CMK (cell line): ENCODE measurements at regions not wholly inside any gene's neighbourhood (a gene's known extent, or its start where the extent isn't known, plus 50 kb on each side); places are given as distances from the start of the nearest gene placed in this dataset.
"Not testable (repeated sequence)": the region's sequence is repeated elsewhere in the genome, so short reads cannot be mapped to it uniquely, and the experiment has no call there.

Experiments used
- DNase-seq: peaks from one replicate; pipeline ENCODE4 v3.0.0-alpha.2; 2010; ENCODE audit warnings: low read depth

DNA sequence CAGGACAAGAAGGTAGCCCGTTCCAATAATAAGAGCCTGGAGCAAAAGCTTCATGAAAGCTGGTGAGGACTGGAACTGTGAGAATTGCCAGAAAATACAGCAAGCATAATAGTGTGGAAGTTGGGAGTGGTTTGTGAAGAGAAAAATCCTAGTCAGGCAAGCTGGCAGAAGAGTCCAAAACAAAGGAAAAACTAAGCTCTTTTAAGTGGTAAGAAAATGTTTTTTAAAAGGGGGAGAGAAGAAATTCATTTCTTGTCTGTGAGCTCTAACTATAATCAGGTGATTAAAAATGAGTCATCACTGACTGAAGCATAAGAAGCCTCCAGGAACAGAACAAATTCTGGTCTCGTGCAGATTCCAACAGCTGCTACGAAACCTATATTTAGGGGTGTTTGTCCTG, 102.6 kb downstream of the CAAP1 start:
- no peak for DNase-seq

DNA sequence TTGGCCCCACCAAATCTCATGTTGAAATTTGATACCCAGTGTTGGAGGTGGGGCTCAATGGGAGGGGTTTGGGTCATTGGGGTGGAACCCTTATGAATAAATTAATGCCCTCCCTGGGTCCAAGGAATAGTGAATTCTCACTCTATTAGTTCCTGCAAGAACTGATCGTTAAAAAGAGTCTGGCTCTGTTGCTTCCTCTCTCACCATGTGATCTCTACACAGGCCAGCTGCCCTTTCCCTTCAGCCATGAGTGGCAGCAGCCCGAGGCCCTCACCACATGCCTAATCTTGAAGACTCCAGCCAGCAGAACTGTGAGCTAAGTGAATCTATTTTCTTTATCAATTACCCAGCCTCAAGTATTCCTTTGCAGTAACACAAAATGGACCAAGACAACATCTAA, 106.0 kb downstream of the CAAP1 start:
- DNase-seq: no peak

DNA sequence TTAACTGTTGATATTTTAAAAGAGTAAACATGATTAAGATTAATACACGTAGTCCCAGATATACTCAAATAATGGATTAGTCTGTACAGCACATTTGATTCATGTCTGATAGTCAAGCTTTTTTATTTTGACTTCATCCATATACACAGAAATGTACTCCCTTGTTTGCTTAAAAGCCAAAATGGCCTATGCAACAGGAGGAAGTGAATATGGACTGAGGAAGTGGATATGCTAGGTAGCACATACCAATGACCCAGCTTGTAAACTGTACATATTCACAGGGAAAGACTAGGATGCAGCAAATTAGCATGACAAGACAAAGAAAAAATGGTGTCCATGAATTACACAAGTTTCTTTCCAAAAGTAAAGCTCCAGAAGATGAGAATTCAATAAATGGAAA, 109.7 kb downstream of the CAAP1 start:
- no peak for DNase-seq

DNA sequence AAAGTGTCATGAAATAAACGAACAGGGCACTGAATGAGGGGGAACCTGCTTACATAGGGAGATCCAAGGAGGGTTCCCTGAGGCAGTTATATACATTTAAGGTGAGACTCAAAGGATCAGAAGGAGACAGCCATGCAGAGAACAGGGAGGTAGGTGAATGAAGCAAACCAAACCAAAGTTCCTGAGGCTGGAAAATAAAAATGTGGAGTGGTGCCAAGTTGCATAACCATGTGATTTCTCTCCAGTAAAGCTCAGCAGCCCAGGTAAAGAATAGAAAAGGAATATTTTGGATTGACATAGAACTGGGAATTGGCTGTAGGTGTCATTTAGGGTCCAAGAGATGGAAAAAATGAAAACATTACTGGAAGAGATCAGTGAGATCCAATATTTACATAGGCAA, 110.7 kb downstream of the CAAP1 start:
- no peak for DNase-seq

DNA sequence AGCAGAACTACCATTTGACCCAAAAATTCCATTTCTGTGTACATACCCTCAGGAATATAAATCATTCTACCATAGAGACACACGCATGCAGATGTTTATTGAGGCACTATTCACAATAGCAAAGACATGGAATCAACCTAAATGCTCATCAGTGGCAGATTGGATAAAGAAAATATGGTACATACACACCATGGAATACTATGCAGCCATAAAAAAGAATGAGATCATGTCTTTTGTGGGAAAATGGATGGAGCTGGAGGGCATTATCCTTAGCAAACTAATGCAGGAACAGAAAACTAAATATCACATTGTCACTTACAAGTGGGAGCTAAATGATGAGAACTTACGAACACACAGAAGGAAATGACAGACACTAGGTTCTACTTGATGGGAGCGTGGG, 112.3 kb downstream of the CAAP1 start:
- DNase-seq: not testable (repeated sequence)

DNA sequence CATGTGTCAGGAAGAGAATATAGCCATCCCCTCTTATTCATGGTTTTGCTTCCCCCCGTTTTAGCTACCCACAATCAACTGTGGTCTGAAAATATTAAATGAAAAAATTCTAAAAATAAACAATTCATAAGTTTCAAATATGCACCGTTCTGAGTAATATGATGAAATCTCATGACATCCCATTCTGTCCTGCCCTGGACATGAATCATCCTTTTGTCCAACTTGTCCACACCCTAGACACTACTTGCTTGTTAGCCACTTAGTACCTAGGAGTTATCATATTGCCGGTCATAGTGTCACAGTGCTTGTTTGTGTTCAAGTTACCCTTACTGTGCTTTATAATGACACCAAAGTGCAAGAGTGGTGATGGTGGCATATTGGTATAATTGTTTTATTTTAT, 113.5 kb downstream of the CAAP1 start:
- no peak for DNase-seq

DNA sequence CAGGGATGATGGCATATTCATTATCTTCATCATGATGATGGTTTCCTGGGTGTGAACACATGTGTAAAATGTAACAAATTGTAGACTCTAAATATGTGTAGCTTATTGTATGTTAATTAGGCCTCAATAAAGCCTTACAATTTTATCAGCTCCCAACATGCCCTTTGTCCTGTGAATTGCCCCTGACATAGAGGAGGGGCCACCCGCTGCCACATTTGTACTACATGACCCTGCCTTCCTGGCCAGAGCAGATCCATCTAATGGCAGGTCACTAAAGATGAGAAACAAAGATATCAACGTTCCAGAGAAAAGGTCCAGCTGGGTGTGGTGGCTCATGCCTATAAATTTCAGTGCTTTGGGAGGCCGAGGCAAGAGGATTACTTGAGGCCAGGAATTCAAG, 117.2 kb downstream of the CAAP1 start:
- no peak for DNase-seq

DNA sequence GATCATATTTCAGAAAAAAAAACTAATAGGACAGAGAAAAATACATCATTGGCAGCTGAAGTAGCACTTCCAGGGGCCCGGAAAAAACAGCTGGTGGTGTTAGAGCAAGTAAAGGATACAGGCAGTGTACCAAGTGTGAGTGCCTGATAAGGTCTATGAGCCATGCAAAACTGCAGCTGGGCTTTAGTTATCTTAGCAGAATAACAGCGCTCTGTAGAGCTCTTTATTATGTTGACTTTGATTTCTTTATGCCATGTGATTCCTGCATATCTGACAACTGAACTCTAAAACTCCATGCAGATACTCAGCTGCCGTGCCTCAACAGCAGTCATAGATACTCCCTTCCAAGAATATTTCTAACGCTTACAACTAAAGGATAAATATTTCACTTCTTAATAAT, 119.5 kb downstream of the CAAP1 start:
- DNase-seq: peak; percentile 27

DNA sequence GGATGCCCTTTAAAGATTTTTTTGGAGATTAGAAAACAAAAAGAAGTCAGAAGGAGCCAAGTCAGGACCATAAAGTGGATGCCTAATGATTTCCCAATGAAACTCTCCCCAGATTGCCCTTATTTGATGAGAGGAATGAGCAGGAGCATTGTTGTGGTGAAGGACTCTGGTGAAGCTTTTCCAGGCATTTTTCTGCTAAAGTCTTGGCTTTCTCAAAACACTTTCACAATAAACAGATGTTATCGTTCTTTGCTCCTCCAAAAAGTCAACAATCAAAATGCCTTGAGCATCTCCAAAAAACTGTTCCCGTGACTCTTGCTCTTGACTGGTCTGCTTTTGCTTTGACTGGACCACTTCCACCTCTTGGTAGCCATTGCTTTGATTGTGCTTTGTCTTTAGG, 121.8 kb downstream of the CAAP1 start:
- DNase-seq: no peak

DNA sequence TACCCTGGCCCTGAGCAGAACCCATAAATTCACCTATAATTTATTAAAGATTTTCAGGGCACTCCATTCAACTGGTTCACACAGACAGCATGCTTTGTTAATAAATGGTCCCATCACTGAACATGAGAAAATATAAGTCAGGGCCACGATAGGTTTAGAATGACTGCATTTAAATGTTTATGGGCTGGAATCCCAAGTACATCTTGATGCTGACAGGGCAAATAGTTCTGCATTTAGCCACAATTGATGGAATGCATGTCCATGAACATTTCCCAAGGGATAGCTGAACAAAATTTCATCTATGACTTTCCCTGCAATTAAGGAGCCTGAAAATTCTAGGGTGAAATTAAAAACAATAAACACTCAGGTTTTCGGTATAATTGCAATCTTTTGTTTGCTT, 124.5 kb downstream of the CAAP1 start:
- no peak for DNase-seq

DNA sequence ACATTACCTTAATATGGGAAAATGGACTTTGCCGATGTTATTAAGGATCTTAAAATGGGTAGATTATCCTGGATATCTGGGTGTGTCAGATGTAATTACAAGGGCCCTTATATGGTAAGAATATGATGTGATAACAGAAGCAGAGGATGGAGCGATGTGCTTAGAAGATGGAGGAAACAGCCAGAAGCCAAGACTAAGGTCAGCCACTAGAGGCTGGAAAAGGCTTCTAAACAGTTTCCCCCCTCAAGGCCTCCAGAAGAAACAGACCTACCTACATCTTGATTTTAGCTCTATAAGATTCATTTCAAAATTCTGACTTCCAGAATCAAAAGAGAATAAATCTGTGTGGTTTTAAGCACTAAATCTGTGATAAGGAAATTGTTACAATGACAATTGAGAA, 131.9 kb downstream of the CAAP1 start:
- DNase-seq: no peak

DNA sequence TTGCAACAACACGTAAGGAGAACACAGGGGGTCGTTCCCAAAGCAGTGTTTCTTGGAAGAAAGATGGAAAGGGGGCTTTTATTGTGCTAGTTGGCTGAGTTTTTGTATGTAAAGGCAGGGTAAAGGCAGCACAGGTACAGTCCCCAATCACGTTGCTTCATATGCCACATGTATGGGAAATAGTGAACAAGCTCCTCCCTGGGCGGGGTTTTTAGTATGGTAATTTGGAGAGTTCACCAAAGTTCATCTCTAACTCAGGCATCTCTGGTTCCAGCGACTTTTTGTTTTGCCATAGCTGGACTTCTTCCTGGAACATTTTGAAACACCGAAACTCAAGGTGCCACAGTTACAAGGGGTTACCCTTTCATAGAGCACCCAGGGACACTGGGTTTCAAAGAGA, 133.9 kb downstream of the CAAP1 start:
- no peak for DNase-seq

DNA sequence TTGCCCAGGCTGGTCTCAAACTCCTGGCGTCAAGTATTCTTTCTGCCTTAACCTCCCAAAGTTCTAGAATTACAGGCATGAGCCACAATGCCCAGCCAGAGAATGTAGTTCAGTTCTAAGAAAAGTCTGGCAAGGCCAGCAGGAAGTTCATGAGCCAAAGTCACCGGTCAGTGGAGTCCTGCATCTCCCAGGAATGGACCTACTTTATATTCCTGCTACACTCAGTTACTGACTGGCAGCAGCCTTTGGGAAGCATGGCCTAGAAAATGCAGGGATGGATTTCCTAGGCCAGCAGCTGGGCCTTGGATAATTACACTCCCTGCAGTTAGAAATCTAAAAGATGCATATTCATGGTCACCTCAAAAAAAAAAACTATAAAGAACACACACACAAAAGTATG, 135.7 kb downstream of the CAAP1 start:
- no peak for DNase-seq

DNA sequence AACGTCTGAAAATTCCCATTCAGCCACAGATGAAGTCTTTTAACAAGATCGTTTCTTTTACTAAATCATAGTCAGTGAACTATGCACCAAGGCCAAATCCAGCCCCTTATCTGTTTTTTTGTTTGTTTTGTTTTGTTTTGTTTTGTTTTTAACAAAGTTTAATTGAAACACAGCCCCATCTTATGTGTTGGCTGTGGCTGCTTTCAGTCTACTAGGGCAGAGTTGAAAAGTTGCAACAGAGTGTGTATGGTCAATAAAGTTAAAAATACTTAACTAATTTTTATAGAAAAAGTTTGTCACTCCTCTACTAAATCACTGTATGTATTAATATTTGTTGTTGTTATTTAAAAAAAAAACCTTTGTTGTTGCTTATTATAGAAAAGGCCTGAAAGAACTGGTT, 137.1 kb downstream of the CAAP1 start:
- DNase-seq: no peak

DNA sequence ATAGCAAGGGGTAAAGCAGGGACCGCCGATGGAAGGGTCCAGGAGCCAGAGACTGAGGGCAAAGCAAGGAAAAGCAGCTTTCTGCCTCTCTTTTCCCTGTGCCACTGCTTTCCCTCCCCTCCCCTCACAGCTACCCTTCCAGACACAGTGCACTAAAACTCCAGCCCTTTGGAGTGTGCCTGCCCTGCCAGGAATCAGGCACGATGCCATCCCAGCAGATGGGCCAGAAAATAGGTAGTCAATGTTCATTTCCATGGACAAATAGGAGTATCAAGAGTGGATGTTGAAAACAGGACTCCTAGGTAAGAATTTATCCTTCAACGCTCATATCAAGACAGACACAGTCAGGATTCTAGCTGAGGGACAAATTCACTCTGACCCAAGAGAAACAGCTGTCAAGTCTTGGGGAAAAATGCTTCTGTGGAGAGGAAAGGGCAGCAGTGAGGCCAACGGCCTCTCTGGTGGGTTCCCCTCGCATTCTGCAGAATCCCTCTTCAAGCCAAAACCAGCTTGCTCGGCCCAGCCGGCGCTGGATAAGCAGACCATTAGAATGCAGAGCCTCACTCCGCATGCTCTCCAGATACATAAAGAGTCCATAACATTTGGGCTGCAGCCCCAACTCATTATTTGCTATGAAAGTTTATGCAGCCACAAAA, 138.0 kb downstream of the CAAP1 start:
- no peak for DNase-seq

DNA sequence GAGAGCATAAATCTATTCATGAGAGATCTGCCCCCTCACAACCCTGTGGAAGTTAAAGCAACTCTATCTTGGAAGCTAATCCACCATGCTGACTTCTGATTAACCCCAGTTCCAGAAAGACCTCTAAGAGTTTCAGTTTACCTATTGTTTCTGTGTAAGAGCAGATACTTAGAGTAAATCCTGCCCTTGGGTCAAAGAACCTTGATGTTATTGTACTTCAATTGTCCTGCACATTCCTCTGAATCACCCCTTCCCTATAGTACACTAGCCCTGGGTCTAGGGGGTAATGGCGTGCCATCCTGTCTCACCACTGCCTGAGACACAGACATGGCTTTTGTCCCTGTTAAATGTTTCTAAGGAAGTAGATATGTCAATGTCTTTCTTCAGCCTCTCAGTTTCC, 138.6 kb downstream of the CAAP1 start:
- no peak for DNase-seq

DNA sequence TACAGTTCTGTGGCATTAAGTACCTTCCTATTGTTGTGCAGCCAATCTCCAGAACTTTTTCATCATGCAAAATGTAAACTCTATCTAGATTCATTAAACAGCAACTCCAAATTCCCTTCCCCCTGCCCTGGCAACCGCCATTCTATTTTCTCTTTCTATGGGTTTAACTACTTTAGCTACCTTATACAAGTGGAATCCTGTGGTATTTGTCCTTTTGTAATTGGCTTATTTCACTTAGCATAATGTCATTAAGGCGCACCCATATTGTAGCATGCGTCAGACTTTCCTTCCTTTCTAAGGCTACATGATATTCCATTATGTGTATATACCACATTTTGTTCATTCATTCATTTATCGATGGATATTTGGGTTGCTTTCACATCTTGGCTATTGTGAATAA, 142.4 kb downstream of the CAAP1 start:
- no peak for DNase-seq

DNA sequence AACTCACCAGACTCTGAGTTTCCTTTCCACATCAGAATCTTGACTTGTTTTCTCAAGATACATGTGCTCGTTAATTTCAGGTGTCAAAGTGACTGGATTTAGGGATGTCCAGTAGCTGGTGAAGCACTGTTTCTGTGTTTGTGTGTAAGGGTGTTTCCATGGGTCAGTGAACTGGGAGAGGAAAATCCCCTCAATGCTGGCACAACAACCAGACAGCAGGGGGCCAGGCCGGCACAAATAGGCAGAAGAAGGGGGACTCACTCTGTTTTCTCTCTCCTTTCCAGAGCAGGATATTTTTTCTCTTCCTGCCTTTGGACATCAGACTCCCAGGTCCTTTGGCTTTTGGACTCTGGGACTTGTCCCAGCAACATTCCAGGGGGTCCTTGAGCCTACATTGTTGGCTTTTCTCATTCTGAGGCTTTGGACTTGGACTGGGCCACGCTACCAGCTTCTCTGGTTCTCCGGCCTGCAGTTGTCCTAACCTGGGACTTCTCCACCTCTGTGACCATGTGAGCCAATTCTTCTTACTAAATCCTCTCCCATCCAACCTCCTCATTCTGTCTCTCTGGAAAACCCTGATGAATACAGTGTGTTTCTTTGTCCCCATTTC, 144.0 kb downstream of the CAAP1 start:
- no peak for DNase-seq

DNA sequence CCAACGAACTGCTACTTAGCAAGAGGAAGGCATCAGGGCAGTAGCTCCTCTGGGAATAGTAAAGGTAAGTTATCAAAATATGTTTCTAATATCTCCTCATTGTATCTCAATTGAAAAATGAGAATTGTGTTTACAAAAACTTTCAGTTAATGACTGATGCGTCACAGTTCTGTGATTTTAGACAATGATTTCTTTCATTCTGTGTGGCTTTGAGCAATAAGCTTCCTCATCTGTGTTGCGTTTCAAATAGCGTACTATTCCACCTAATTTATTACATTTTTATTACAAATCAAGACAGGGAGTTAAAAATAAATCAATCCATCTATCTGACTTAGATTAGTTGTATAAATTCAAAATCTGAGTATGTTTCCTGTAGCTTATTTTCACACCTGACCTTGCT, 145.0 kb downstream of the CAAP1 start:
- no peak for DNase-seq

DNA sequence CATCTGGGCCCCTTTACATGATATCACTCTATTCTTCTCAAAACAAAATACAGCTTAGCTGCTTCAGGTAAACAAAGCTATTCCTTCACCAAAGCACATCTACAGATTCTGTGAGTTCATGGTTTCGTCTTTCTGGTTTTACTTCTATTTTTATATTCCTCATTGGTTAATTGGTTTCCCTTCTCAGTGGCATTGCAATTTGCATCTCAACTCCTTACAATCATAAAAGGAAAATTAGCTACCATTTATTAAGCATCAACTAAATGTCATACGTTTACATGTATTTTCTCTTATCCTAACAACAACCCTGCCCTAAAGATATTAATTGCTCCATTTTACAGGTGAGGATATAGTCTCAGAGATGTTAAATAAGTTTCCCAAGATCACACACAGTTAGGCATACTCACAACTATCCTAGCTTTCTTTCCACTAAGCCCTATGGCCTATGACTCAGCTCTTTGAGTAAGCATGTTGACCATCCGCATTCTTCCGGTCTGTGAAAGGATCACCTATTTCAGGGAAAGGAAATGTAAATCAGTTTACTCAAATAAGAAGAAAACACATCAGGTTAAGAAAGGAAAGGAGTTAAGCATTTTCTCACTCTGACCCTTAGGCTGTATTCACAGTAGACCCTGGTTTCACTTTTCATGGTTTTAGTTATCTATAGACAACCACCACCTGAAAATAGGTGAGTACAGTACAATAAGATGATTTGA, 146.1 kb downstream of the CAAP1 start:
- DNase-seq: no peak

DNA sequence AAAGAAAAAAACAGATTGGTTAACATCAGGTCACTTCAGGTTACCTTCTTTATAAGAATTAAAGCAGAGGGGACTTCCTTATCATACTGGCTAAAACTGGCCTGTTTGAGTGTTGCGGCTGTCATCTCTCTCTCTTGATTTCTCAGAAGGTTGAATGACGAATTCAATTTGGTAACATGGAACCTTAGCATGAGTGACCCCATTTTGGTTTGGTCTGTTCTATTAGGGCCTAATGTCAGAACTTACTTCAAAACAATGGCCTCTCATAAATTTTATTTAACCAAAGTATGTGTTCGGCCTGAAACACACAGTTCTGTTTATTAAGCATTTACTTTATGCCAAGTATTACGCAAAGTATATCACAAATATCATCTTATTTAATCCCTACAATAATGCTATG, 147.5 kb downstream of the CAAP1 start:
- no peak for DNase-seq

DNA sequence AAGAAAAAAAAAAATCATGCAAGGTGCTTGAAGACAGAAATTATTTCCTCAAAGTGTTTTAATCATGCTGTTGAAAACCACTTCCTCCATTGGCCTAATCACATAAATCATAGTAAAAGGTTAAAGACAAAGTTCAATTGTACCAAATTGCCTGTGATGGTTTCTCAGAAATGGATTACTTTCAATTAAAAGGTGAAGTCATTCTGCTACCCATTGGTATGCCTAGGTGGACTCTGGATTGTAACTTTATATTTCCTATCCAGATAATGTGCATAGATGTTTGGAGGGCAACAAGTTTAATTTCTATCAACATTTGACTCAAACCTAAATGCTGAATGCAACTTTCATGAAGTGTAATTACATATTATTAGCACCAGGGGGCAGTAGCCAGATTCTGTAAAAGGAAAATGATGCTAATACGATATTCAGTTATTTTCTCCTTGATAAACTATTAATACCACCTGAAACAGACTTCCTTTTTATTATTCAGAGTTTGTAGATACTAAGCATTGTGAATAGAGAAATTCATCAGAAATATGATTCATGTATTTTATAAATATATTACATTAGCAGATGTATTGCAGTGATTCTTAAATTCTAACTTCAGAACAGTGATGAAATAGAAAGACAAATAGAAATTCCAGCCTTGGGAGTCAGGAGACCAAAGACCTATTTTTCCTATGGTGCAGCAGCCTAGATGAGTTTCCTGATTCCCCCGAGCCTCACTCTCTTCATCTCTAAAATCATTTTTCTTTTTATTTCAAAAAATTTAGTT, 148.2 kb downstream of the CAAP1 start:
- DNase-seq: no peak
